Gastroesophageal sphincter (tissue), 3 donors: ENCODE measurements at regions not wholly inside any gene's neighbourhood (a gene's known extent, or its start where the extent isn't known, plus 50 kb on each side); places are given as distances from the start of the nearest gene placed in this dataset.

Source experiments
- CTCF ChIP-seq, 4 experiments: fragments of 200-600 bp in 2 of 4; fragments of 450-650 bp in 2 of 4; sonication (generic) in 1 of 4; IDR thresholded peaks; one replicate each; pipeline ENCODE4 v1.5.1; 2017 to 2019; ENCODE audit warnings: antibody characterized with exemption in 4 of 4, mild to moderate bottlenecking in 2 of 4, moderate library complexity in 2 of 4
- EP300 ChIP-seq: sonication (generic); formaldehyde crosslinking; IDR thresholded peaks from one replicate; pipeline ENCODE4 v1.6.1; 2017; ENCODE audit warnings: antibody characterized with exemption, mild to moderate bottlenecking
- POLR2A ChIP-seq, 2 donors: fragments of 450-650 bp; IDR thresholded peaks; one replicate each; pipeline ENCODE4 v1.6.1; 2017; ENCODE audit warnings: antibody characterized with exemption in 2 of 2, mild to moderate bottlenecking in 2 of 2, moderate library complexity in 1 of 2
- POLR2AphosphoS5 ChIP-seq: sonication (generic); formaldehyde crosslinking; IDR thresholded peaks from one replicate; pipeline ENCODE4 v1.6.1; 2017; ENCODE audit warnings: antibody characterized with exemption

GRCh38 chr17:77718669-77718961 lies 239.9 kb upstream of the TNRC6C start:
- TF ChIP-seq CTCF (IDR thresholded peaks at IDR 0.05), result no peak
- TF ChIP-seq POLR2A (IDR thresholded peaks at IDR 0.05), result no peak
- TF ChIP-seq EP300, result no peak
- TF ChIP-seq POLR2AphosphoS5, result no peak
